ENCODE measurements at regions not wholly inside any gene's neighbourhood (a gene's known extent, or its start where the extent isn't known, plus 50 kb on each side); places are given as distances from the start of the nearest gene placed in this dataset.

DNA sequence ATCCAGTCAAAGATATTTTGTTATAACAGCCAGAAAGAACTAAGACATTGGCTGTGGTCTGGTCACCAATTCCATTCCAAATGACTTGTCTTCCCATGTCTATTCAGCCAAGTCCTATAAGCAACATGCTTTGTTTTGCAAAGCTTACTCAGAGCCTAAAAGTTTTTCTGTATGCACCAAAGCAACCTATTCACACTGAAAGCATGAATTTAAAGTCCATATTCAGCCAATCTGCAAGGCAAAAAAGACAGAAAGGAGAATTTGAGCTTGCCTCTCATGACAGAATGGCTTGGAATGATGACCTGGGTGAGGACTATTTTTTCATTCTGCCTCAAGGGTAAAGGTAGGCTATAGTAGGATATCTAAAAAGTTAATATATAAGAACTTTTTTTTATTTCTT is 323.2 kb upstream of the NOCT start:
- TF ChIP-seq RAD21 (IDR thresholded peaks at IDR 0.05; ENCODE audit: low read depth) (no peak), FOXM1 (IDR thresholded peaks at IDR 0.05; ENCODE audit: borderline replicate concordance, low read depth) (no peak), CEBPB (IDR thresholded peaks at IDR 0.05) (no peak), EGR1 (IDR thresholded peaks at IDR 0.05) (no peak), TCF12 (IDR thresholded peaks at IDR 0.05; ENCODE audit: low read depth) (no peak), NFIC (IDR thresholded peaks at IDR 0.05) (no peak), ZBTB7A (IDR thresholded peaks at IDR 0.05; ENCODE audit: low read depth) (no peak), CREB1 (IDR thresholded peaks at IDR 0.05; ENCODE audit: low read depth) (no peak), TEAD4 (IDR thresholded peaks at IDR 0.05) (no peak), EP300 (IDR thresholded peaks at IDR 0.05; ENCODE audit: borderline replicate concordance) (no peak)
- TF ChIP-seq, protein P1, sequence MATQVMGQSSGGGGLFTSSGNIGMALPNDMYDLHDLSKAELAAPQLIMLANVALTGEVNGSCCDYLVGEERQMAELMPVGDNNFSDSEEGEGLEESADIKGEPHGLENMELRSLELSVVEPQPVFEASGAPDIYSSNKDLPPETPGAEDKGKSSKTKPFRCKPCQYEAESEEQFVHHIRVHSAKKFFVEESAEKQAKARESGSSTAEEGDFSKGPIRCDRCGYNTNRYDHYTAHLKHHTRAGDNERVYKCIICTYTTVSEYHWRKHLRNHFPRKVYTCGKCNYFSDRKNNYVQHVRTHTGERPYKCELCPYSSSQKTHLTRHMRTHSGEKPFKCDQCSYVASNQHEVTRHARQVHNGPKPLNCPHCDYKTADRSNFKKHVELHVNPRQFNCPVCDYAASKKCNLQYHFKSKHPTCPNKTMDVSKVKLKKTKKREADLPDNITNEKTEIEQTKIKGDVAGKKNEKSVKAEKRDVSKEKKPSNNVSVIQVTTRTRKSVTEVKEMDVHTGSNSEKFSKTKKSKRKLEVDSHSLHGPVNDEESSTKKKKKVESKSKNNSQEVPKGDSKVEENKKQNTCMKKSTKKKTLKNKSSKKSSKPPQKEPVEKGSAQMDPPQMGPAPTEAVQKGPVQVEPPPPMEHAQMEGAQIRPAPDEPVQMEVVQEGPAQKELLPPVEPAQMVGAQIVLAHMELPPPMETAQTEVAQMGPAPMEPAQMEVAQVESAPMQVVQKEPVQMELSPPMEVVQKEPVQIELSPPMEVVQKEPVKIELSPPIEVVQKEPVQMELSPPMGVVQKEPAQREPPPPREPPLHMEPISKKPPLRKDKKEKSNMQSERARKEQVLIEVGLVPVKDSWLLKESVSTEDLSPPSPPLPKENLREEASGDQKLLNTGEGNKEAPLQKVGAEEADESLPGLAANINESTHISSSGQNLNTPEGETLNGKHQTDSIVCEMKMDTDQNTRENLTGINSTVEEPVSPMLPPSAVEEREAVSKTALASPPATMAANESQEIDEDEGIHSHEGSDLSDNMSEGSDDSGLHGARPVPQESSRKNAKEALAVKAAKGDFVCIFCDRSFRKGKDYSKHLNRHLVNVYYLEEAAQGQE (IDR thresholded peaks at IDR 0.05; ENCODE audit: low read depth) = no peak
- TF ChIP-seq, protein P2, sequence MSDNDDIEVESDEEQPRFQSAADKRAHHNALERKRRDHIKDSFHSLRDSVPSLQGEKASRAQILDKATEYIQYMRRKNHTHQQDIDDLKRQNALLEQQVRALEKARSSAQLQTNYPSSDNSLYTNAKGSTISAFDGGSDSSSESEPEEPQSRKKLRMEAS (IDR thresholded peaks at IDR 0.05) = no peak
- TF ChIP-seq, protein P3, sequence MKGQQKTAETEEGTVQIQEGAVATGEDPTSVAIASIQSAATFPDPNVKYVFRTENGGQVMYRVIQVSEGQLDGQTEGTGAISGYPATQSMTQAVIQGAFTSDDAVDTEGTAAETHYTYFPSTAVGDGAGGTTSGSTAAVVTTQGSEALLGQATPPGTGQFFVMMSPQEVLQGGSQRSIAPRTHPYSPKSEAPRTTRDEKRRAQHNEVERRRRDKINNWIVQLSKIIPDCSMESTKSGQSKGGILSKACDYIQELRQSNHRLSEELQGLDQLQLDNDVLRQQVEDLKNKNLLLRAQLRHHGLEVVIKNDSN (IDR thresholded peaks at IDR 0.05) = no peak

DNA sequence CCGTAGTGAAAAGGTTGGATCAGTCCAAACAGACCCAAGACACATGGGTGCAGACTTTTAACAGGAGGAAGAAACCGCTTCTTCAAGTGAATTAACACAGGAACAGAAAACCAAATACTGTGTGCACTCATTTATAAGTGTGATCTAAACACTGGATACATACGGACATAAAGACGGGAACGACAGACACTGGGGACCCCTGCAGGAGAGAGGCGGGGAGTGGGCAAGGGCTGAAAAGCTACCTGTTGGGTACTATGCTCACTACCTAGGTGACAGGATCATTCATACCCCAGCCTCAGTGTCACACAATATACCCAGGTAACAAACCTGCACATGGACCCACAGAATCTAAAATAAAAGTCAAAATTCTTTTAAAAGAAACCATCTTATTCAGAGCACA is 326.0 kb upstream of the NOCT start:
- TF ChIP-seq TAF1 (IDR thresholded peaks at IDR 0.05; ENCODE audit: low read depth) (no peak), TCF12 (IDR thresholded peaks at IDR 0.05; ENCODE audit: low read depth) (no peak)
- TF ChIP-seq, protein P3 (IDR thresholded peaks at IDR 0.05) = no peak
- TF ChIP-seq, protein P1 (IDR thresholded peaks at IDR 0.05; ENCODE audit: low read depth) = no peak

DNA sequence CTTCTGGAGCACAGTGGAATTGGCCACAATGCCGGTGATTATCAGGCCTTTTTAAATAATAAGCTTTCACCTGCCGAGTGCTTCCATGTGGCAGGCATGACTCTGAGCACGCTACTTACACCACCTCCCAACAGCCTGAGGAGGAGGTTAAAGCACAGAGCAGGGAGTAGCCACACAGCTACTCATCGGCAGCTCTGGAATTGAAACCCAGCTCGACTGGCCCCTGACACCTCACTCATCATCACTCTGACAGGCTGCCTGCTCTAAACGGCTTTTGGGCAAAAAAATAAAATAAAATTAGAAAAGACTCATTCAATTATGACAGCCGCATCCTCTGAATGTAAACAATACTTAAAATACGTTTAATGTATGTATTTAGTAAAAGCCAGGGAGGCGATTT is 326.4 kb upstream of the NOCT start:
- TF ChIP-seq RAD21 (IDR thresholded peaks at IDR 0.05; ENCODE audit: low read depth) = no peak
- TF ChIP-seq, protein P3 (IDR thresholded peaks at IDR 0.05) = no peak
- TF ChIP-seq YY1 (IDR thresholded peaks at IDR 0.05; ENCODE audit: low read depth) = no peak
- no peak for TF ChIP-seq ZBTB7A (IDR thresholded peaks at IDR 0.05; ENCODE audit: low read depth)
- no peak for TF ChIP-seq CREB1 (IDR thresholded peaks at IDR 0.05; ENCODE audit: low read depth)
- TF ChIP-seq, protein P1 (IDR thresholded peaks at IDR 0.05; ENCODE audit: low read depth) = no peak
- TF ChIP-seq EP300 (IDR thresholded peaks at IDR 0.05; ENCODE audit: borderline replicate concordance) = no peak
- no peak for TF ChIP-seq CEBPB (IDR thresholded peaks at IDR 0.05)
- no peak for TF ChIP-seq TCF12 (IDR thresholded peaks at IDR 0.05; ENCODE audit: low read depth)
- TF ChIP-seq, protein P2 (IDR thresholded peaks at IDR 0.05) = no peak
- TF ChIP-seq NFIC (IDR thresholded peaks at IDR 0.05) = no peak
- TF ChIP-seq EGR1 (IDR thresholded peaks at IDR 0.05) = no peak
- TF ChIP-seq TEAD4 (IDR thresholded peaks at IDR 0.05) = no peak
- no peak for TF ChIP-seq FOXM1 (IDR thresholded peaks at IDR 0.05; ENCODE audit: borderline replicate concordance, low read depth)
- TF ChIP-seq TAF1 (IDR thresholded peaks at IDR 0.05; ENCODE audit: low read depth) = no peak

DNA sequence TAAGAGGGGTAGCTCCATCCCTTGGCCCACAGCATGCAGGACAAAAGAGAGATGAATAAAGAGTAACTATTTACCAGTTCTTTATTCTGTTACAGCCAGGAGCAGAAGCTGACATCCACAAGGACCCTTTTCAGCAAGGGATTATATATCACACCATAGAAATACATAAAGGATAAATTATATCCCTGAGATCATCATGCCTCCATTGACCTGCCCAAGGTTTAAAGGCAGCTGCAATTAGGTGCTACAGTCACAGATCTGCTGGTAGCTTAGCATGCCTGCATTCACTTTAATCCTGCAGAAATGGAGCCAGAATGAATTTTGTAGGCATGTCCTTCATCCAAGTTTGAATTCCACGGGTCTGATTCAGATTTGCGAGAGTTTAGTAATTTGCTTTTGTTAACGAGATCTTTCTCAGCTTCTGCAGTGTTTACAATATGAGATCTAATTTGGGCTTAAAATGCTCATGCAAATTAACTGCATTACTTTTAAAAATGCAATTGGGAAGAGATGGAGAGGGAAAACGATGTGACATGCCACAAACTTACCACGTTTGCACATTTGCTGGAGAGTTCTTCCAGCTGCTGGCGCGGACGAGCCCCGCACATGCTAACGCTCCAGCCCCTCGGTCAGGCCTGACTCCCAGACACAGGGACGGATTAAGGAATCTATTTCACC is 327.0 kb upstream of the NOCT start:
- no peak for TF ChIP-seq CEBPB (IDR thresholded peaks at IDR 0.05)
- TF ChIP-seq, protein P2 (IDR thresholded peaks at IDR 0.05) = no peak
- no peak for TF ChIP-seq FOXM1 (IDR thresholded peaks at IDR 0.05; ENCODE audit: borderline replicate concordance, low read depth)
- TF ChIP-seq EGR1 (IDR thresholded peaks at IDR 0.05) = no peak
- TF ChIP-seq YY1 (IDR thresholded peaks at IDR 0.05; ENCODE audit: low read depth) = no peak
- no peak for TF ChIP-seq TEAD4 (IDR thresholded peaks at IDR 0.05)
- TF ChIP-seq, protein P1 (IDR thresholded peaks at IDR 0.05; ENCODE audit: low read depth) = no peak
- no peak for TF ChIP-seq CREB1 (IDR thresholded peaks at IDR 0.05; ENCODE audit: low read depth)
- TF ChIP-seq TCF12 (IDR thresholded peaks at IDR 0.05; ENCODE audit: low read depth) = no peak
- TF ChIP-seq ZBTB7A (IDR thresholded peaks at IDR 0.05; ENCODE audit: low read depth) = no peak

All from Ishikawa (cell line).